Breast epithelium (tissue), 3 donors: ENCODE measurements at regions not wholly inside any gene's neighbourhood (a gene's known extent, or its start where the extent isn't known, plus 50 kb on each side); places are given as distances from the start of the nearest gene placed in this dataset.

Experiments
- CTCF ChIP-seq, 3 donors: fragments of 450-650 bp; IDR thresholded peaks; one replicate each; pipeline ENCODE4 v1.5.1; 2016 to 2017; ENCODE audit warnings: antibody characterized with exemption in 3 of 3, mild to moderate bottlenecking in 3 of 3, moderate library complexity in 3 of 3
- POLR2A ChIP-seq: fragments of 450-650 bp; IDR thresholded peaks from one replicate; pipeline ENCODE4 v1.6.1; 2016; ENCODE audit warnings: antibody characterized with exemption, mild to moderate bottlenecking, moderate library complexity

GRCh38 chr13:29703421-29703820 lies 107.9 kb upstream of the SLC7A1 start:
- no peak for TF ChIP-seq POLR2A
- TF ChIP-seq CTCF (IDR thresholded peaks at IDR 0.05): no peak
